ENCODE measurements at regions not wholly inside any gene's neighbourhood (a gene's known extent, or its start where the extent isn't known, plus 50 kb on each side); places are given as distances from the start of the nearest gene placed in this dataset.

DNA sequence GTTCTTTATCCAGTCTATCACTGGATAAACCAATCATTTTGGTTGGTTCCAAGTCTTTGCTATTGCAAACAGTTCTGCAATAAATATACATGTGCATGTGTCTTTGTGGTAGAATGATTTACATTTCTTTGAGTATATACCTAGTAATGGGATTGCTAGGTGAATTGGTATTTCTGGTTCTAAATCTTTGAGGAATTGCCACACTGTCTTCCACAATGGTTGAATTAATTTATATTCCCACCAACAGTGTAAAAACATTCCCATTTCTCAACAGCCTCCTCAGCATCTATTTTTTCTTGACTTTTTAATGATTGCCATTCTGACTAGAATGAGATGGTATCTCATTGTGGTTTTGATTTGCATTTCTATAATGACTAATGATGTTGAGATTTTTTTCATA lies 791.7 kb upstream of the AGA start:
- H3K27ac ChIP-seq: no peak overlapping the region
- no peak for TF ChIP-seq ZFX (IDR thresholded peaks at IDR 0.05)
- TF ChIP-seq, protein P1, sequence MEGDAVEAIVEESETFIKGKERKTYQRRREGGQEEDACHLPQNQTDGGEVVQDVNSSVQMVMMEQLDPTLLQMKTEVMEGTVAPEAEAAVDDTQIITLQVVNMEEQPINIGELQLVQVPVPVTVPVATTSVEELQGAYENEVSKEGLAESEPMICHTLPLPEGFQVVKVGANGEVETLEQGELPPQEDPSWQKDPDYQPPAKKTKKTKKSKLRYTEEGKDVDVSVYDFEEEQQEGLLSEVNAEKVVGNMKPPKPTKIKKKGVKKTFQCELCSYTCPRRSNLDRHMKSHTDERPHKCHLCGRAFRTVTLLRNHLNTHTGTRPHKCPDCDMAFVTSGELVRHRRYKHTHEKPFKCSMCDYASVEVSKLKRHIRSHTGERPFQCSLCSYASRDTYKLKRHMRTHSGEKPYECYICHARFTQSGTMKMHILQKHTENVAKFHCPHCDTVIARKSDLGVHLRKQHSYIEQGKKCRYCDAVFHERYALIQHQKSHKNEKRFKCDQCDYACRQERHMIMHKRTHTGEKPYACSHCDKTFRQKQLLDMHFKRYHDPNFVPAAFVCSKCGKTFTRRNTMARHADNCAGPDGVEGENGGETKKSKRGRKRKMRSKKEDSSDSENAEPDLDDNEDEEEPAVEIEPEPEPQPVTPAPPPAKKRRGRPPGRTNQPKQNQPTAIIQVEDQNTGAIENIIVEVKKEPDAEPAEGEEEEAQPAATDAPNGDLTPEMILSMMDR (conservative IDR thresholded peaks at IDR 0.05): no peak

DNA sequence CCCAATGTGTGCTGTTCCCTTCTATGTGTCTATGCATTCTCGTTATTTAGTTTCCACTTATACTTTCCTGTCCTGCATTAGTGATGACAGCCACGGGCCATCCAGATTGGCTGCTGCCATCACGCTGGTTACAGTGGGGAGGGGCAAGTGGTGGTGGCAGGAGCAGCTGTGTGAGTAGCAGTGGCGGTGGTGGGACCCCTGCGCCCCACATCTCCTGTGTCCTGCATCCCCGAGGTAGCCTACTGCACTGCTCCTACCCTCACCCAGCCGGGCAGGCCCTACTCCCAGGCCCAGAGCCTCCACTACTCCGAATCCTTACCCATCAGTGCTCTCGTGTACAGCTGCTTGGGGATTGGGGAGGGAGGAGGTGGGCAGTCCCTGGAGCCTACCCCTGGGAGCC lies 798.7 kb upstream of the AGA start:
- TF ChIP-seq, protein P1 (conservative IDR thresholded peaks at IDR 0.05): no peak
- TF ChIP-seq ZFX (IDR thresholded peaks at IDR 0.05): no peak
- H3K27ac ChIP-seq: no peak overlapping the region

DNA sequence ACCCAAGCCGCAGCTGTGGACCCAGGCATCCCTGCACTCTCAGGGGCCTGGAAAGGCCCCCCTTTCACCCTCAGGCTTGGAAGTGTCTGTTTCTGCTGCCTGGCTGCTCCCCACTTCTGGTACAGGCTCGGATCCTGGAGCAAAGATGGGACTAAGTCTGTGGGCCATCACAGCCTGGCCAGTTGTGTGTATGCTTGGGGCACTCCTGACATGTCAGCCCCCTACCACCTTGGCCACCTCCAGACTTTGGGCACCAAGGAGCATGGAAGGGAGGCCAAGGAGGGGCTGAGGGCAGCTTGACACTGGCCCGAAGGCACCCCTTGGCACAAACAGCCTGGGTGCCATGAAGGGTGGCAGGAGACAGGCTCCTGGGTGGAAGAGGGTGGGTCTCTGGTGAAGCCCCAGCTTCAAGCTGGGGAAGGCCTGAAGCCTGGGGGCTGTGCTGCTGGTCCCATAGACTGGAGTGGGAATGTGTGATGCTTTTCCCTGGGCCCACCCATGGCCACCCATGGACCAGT lies 799.4 kb upstream of the AGA start:
- TF ChIP-seq, protein P1 (conservative IDR thresholded peaks at IDR 0.05): no peak
- TF ChIP-seq ZFX (IDR thresholded peaks at IDR 0.05): no peak

DNA sequence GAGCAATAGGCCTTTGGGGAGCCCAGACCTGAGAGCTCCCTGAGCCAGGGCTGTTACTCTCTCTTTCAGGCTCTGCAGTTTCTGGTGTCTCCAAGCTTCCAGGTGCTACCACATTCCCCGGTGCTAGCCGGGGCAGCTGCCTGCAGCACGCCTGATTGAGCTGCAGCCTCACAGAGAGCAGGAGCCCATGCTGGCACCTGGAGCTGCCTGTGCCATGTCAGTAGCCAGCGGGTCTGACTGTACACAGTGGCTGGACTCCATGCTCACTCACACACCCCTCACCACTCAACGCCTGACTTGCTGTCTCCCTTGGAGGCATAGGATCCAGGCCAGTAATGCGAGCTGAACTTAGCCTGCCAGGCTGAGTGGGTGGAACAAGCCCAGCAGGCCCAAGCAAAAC lies 800.4 kb upstream of the AGA start:
- no peak overlapping the region for H3K27ac ChIP-seq
- TF ChIP-seq, protein P1 (conservative IDR thresholded peaks at IDR 0.05): no peak

More for the DNA sequence above, 799.4 kb upstream of the AGA start:
- no peak overlapping the region for H3K27ac ChIP-seq

DNA sequence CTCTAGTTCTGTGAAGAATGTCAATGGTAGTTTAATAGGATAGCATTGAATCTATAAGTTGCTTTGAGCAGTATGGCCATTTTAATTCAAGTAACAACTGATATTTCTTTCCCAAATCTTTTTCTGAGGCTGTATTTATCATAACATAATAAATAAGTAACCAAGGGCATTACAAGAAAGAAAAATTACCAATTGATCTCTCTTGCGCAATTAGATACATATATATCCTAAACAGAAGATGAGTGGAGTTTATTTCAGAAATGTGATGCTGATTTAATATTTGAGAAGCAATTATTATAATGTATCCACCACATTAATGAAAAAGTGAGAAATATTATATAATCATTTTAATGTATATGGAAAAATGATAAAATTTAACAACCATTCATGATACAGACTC lies 802.5 kb upstream of the AGA start:
- H3K27ac ChIP-seq: no peak overlapping the region
- TF ChIP-seq, protein P1 (conservative IDR thresholded peaks at IDR 0.05): no peak
- TF ChIP-seq ZFX (IDR thresholded peaks at IDR 0.05): no peak

DNA sequence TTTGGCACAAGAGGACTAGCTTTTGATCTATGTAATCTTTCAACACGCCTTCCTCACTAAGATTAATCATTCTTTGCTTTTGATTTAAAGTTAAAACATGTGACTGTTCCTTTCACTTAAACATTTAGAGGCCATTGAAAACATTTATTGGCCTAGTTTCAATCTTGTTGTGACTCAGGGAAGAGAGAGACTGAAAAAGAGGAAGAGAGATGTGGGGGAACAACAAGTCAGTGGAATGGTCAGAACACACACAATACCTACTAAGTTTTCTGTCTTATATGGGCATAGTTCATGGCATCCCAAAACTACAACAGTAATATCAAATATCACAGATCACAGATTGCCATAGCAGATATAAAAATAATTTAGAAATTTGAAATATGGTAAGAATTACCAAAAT lies 812.9 kb upstream of the AGA start:
- no peak overlapping the region for H3K27ac ChIP-seq
- no peak for TF ChIP-seq ZFX (IDR thresholded peaks at IDR 0.05)
- TF ChIP-seq, protein P1 (conservative IDR thresholded peaks at IDR 0.05): no peak

DNA sequence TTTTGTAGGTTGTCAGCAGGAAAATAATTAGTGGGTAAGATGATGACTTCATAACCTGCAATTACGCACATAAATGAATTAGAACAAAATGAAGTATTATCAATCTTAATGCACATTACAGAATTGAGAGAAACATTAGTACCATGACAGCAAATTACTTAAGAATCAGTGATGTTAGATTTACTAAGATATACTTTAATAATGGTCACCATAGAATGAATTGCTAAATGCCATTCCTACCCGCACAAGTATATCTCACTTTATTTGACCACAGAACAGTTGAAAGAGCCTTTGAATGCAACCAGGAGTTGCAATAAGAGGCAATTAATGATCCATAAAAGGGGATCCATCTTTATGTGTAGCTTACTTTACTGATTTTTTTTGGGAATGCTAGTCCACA lies 816.4 kb upstream of the AGA start:
- TF ChIP-seq ZFX (IDR thresholded peaks at IDR 0.05): no peak
- TF ChIP-seq, protein P1 (conservative IDR thresholded peaks at IDR 0.05): no peak

More for the DNA sequence above, 816.4 kb upstream of the AGA start:
- no peak overlapping the region for H3K27ac ChIP-seq

Data from C4-2B (cell line).